CD4-positive, alpha-beta T cell treated with Interleukin-6 at 100 ng/mL for 8 hours (primary cell): ENCODE measurements at regions not wholly inside any gene's neighbourhood (a gene's known extent, or its start where the extent isn't known, plus 50 kb on each side); places are given as distances from the start of the nearest gene placed in this dataset.

Experiments
- DNase-seq: peaks from one replicate; pipeline ENCODE4 v3.0.0-alpha.2; 2020; ENCODE audit warnings: mixed read lengths, low spot score

GRCh38 chr1:117678246-117678977 lies 72.6 kb downstream of the TENT5C start:
- DNase-seq = no peak

GRCh38 chr1:117679299-117679698 lies 73.5 kb downstream of the TENT5C start:
- no peak for DNase-seq

GRCh38 chr1:117679868-117680267 lies 74.0 kb downstream of the TENT5C start:
- no peak for DNase-seq

GRCh38 chr1:117680316-117681002 lies 74.6 kb downstream of the TENT5C start:
- DNase-seq = no peak

- no peak for DNase-seq
Measured at GRCh38 chr1:117681093-117681900, 75.4 kb downstream of the TENT5C start.

- DNase-seq = no peak
Measured at GRCh38 chr1:117681901-117682250, 76.0 kb downstream of the TENT5C start.

- no peak for DNase-seq
Measured at GRCh38 chr1:117682372-117682771, 76.5 kb downstream of the TENT5C start.

- DNase-seq = no peak
Measured at GRCh38 chr1:117683571-117684285, 77.9 kb downstream of the TENT5C start.

GRCh38 chr1:117685936-117686806 lies 80.3 kb downstream of the TENT5C start:
- DNase-seq = no peak

- no peak for DNase-seq
Measured at GRCh38 chr1:117686907-117687306, 81.1 kb downstream of the TENT5C start.

GRCh38 chr1:117689997-117690625 lies 84.3 kb downstream of the TENT5C start:
- no peak for DNase-seq

- no peak for DNase-seq
Measured at GRCh38 chr1:117691942-117692341, 86.1 kb downstream of the TENT5C start.

- DNase-seq = no peak
Measured at GRCh38 chr1:117694543-117694942, 88.7 kb downstream of the TENT5C start.

- DNase-seq = no peak
Measured at GRCh38 chr1:117695796-117696490, 90.1 kb downstream of the TENT5C start.

GRCh38 chr1:117696561-117696960 lies 90.7 kb downstream of the TENT5C start:
- no peak for DNase-seq

- DNase-seq = no peak
Measured at GRCh38 chr1:117697220-117697781, 91.5 kb downstream of the TENT5C start.

GRCh38 chr1:117698398-117699160 lies 92.7 kb downstream of the TENT5C start:
- DNase-seq = no peak

- no peak for DNase-seq
Measured at GRCh38 chr1:117699953-117700352, 94.1 kb downstream of the TENT5C start.

- DNase-seq = no peak
Measured at GRCh38 chr1:117702654-117703053, 96.8 kb downstream of the TENT5C start.
